ENCODE measurements at regions not wholly inside any gene's neighbourhood (a gene's known extent, or its start where the extent isn't known, plus 50 kb on each side); places are given as distances from the start of the nearest gene placed in this dataset.

- no peak for TF ChIP-seq CTCF (tag by site-specific recombination; IDR thresholded peaks at IDR 0.05)
- TF ChIP-seq ZNF404 (tag by site-specific recombination; IDR thresholded peaks at IDR 0.05) = no peak
- TF ChIP-seq MYNN (tag by site-specific recombination; IDR thresholded peaks at IDR 0.05; ENCODE audit: borderline replicate concordance) = no peak
- no peak for TF ChIP-seq IKZF3 (tag by site-specific recombination; IDR thresholded peaks at IDR 0.05)
- no peak for TF ChIP-seq ZFP69B (tag by site-specific recombination; IDR thresholded peaks at IDR 0.05)
- no peak for TF ChIP-seq ZNF184 (tag by site-specific recombination; IDR thresholded peaks at IDR 0.05)
These were observed 259.3 kb upstream of the NT5C1B start (continued) for GRCh38 chr2:18848646-18849045.

- ChIA-PET CTCF (no interaction called here), POLR2A (no interaction called here)
- Histone ChIP-seq H3K36me3 (ENCODE audit: control insufficient read depth in 2 of 2, insufficient read depth in 1 of 2, low read length in 2 of 2) (no peaks in the 10 kb centered on the region), H3K4me1 (ENCODE audit: control insufficient read depth, insufficient read depth, low read length) (no peaks in the 10 kb centered on the region), H3K27ac (ENCODE audit: extremely low read depth, low read depth, low read length) (no peak overlapping the region), H3K4me3 (ENCODE audit: low read depth, low read length) (no peak overlapping the region), H3K9me3 (ENCODE audit: control insufficient read depth, insufficient read depth, low read depth, low read length) (no peaks in the 10 kb centered on the region)
- TF ChIP-seq ZNF639 (tag by site-specific recombination; IDR thresholded peaks at IDR 0.05) = no peak
- TF ChIP-seq ZSCAN5A (tag by site-specific recombination; IDR thresholded peaks at IDR 0.05) = no peak
- no peak for TF ChIP-seq ZNF280D (tag by site-specific recombination; IDR thresholded peaks at IDR 0.05)
- TF ChIP-seq ZNF658 (tag by site-specific recombination; IDR thresholded peaks at IDR 0.05) = no peak
- peak; percentile 36; the same call in 1 of the 2 replicates for TF ChIP-seq SCRT2 (tag by site-specific recombination; IDR thresholded peaks at IDR 0.05)
- TF ChIP-seq ZNF335 (tag by site-specific recombination; conservative IDR thresholded peaks at IDR 0.05) = no peak
- TF ChIP-seq ZNF311 (tag by site-specific recombination; IDR thresholded peaks at IDR 0.05; ENCODE audit: borderline replicate concordance) = no peak
These were observed 256.6 kb upstream of the NT5C1B start for GRCh38 chr2:18845854-18846445.

GRCh38 chr2:18842836-18843235 is 253.5 kb upstream of the NT5C1B start:
- Histone ChIP-seq H3K4me1 (ENCODE audit: control insufficient read depth, insufficient read depth, low read length) (peaks cover 2% of the 10 kb centered on the region; the same call in 1 of the 2 replicates), H3K36me3 (ENCODE audit: control insufficient read depth in 2 of 2, insufficient read depth in 1 of 2, low read length in 2 of 2) (no peaks in the 10 kb centered on the region), H3K9me3 (ENCODE audit: control insufficient read depth, insufficient read depth, low read depth, low read length) (no peaks in the 10 kb centered on the region), H3K4me3 (ENCODE audit: low read depth, low read length) (no peak overlapping the region), H3K27ac (ENCODE audit: extremely low read depth, low read depth, low read length) (no peak overlapping the region)
- ChIA-PET POLR2A (no interaction called here), CTCF (no interaction called here)
- no peak for TF ChIP-seq KLF10 (tag by site-specific recombination; IDR thresholded peaks at IDR 0.05)
- TF ChIP-seq ZNF311 (tag by site-specific recombination; IDR thresholded peaks at IDR 0.05; ENCODE audit: borderline replicate concordance) = no peak
- no peak for TF ChIP-seq ZNF561 (tag by site-specific recombination; IDR thresholded peaks at IDR 0.05; ENCODE audit: borderline replicate concordance)
- TF ChIP-seq ZNF10 (tag by site-specific recombination; IDR thresholded peaks at IDR 0.05) = no peak
- TF ChIP-seq ZNF747 (tag by site-specific recombination; IDR thresholded peaks at IDR 0.05) = no peak
- no peak for TF ChIP-seq ZNF544 (tag by site-specific recombination; IDR thresholded peaks at IDR 0.05)
- no peak for TF ChIP-seq SP3 (tag by site-specific recombination; IDR thresholded peaks at IDR 0.05)
- TF ChIP-seq KLF8 (tag by site-specific recombination; IDR thresholded peaks at IDR 0.05) = no peak
- TF ChIP-seq ZBTB1 (tag by site-specific recombination; IDR thresholded peaks at IDR 0.05) = no peak
- no peak for TF ChIP-seq SCRT2 (tag by site-specific recombination; IDR thresholded peaks at IDR 0.05)
- TF ChIP-seq SP7 (tag by site-specific recombination; IDR thresholded peaks at IDR 0.05) = no peak
- no peak for TF ChIP-seq SCRT1 (tag by site-specific recombination; IDR thresholded peaks at IDR 0.05; ENCODE audit: borderline replicate concordance)
- TF ChIP-seq ATF2 (tag by site-specific recombination; IDR thresholded peaks at IDR 0.05; ENCODE audit: low read depth) = no peak

Measured in HEK293 (cell line).